Stomach (tissue), 8 donors: ENCODE measurements at regions not wholly inside any gene's neighbourhood (a gene's known extent, or its start where the extent isn't known, plus 50 kb on each side); places are given as distances from the start of the nearest gene placed in this dataset.

Experiments used
- DNase-seq, 2 donors: peaks; one replicate each; pipeline versions ENCODE4 v3.0.0 to v3.0.0-alpha.2; 2013 to 2019
- H3K27ac ChIP-seq, 5 donors: fragments of 200-600 bp in 4 of 5; sonication (generic) in 4 of 5; one replicate each; pipeline ENCODE4 v1.5.1; 2013 to 2019; ENCODE audit warnings: mild to moderate bottlenecking in 1 of 5, moderate library complexity in 1 of 5
- H3K27me3 ChIP-seq, 3 donors: fragments of 200-600 bp; sonication (generic); one replicate each; pipeline ENCODE4 v1.5.1; 2017 to 2019; ENCODE audit warnings: mixed run types in 1 of 3
- H3K36me3 ChIP-seq, 4 donors: fragments of 200-600 bp; sonication (generic); 1 replicate in 3 of 4; 2 replicates in 1 of 4; pipeline ENCODE4 v1.5.1; 2016 to 2019
- H3K4me1 ChIP-seq, 4 donors: fragments of 200-600 bp; sonication (generic); one replicate each; pipeline ENCODE4 v1.5.1; 2016 to 2019
- H3K4me3 ChIP-seq, 4 donors: fragments of 200-600 bp; sonication (generic) in 3 of 4; one replicate each; pipeline ENCODE4 v1.5.1; 2016 to 2019; ENCODE audit warnings: mild to moderate bottlenecking in 1 of 4
- H3K9me3 ChIP-seq, 4 donors: fragments of 200-600 bp; sonication (generic); one replicate each; pipeline ENCODE4 v1.5.1; 2016 to 2019
- CTCF ChIP-seq, 7 experiments: fragments of 450-650 bp in 4 of 7; fragments of 200-600 bp in 3 of 7; sonication (generic) in 3 of 7; IDR thresholded peaks; one replicate each; pipeline ENCODE4 v1.5.1; 2016 to 2019; ENCODE audit warnings: antibody characterized with exemption in 7 of 7, control low read depth in 2 of 7, mild to moderate bottlenecking in 1 of 7
- EP300 ChIP-seq: sonication (generic); formaldehyde crosslinking; IDR thresholded peaks from one replicate; pipeline ENCODE4 v1.6.1; 2017; ENCODE audit warnings: antibody characterized with exemption
- POLR2A ChIP-seq, 4 donors: fragments of 450-650 bp; IDR thresholded peaks; one replicate each; pipeline ENCODE4 v1.6.1; 2016; ENCODE audit warnings: antibody characterized with exemption in 4 of 4, control low read depth in 2 of 4, mild to moderate bottlenecking in 1 of 4, moderate library complexity in 1 of 4
- POLR2AphosphoS5 ChIP-seq, 3 donors: sonication (generic); formaldehyde crosslinking; IDR thresholded peaks; one replicate each; pipeline ENCODE4 v1.6.1; 2016; ENCODE audit warnings: antibody characterized with exemption in 3 of 3
- WGBS, 5 donors: extraction: QIAGEN DNeasy Blood & Tissue Kit in 3 of 5; methylation state at CpG; one replicate each; pipeline versions ENCODE4 v1.1.5 to v1.1.7; 2013 to 2018; 5-methylcytosine and 5-hydroxymethylcytosine counted together
- intact Hi-C: fragments of 100-400 bp; cut with DNase I; formaldehyde crosslinking; loops from one replicate; pipeline ENCODE4 v1.15.1; 2023; ENCODE audit warnings: low total_unique reads
- donor health status: healthy with polysubstance abuse.
- donor health status: Bipolar disorder and iron deficiency.
- donor health status: healthy.

- Histone ChIP-seq H3K9me3 (no peaks in the 10 kb centered on the region), H3K27me3 (no peaks in the 10 kb centered on the region), H3K36me3 (no peaks in the 10 kb centered on the region), H3K4me3 (no peak overlapping the region), H3K4me1 (peaks cover 0 to 20% (median 3%) of the 10 kb centered on the region in 4 donors), H3K27ac (no peak overlapping the region)
- TF ChIP-seq POLR2AphosphoS5 (IDR thresholded peaks at IDR 0.05), result no peak
- TF ChIP-seq POLR2A (IDR thresholded peaks at IDR 0.05), result no peak
- no peak for TF ChIP-seq EP300
- TF ChIP-seq CTCF (IDR thresholded peaks at IDR 0.05), result no peak
- intact Hi-C loops, result no loop called here
- peak in 1 of 2 donors; percentile 14 for DNase-seq
Measured at GRCh38 chr11:94705419-94705818, 62.7 kb upstream of the AMOTL1 start.

- no peaks in the 10 kb centered on the region for H3K36me3 ChIP-seq
- H3K4me1 ChIP-seq, result peaks cover 0 to 20% (median 3%) of the 10 kb centered on the region in 4 donors
- WGBS, 5 donors, result 75 to 87% (median 78%) methylated on average over 6 of the region's 6 CpGs
- DNase-seq, result peak in 1 of 2 donors; percentile 15
- TF ChIP-seq CTCF (IDR thresholded peaks at IDR 0.05) (no peak), POLR2A (IDR thresholded peaks at IDR 0.05) (no peak), EP300 (no peak), POLR2AphosphoS5 (IDR thresholded peaks at IDR 0.05) (no peak)
- intact Hi-C loops, result no loop called here
- no peak overlapping the region for H3K4me3 ChIP-seq
- H3K27me3 ChIP-seq, result no peaks in the 10 kb centered on the region
- no peak overlapping the region for H3K27ac ChIP-seq
- no peaks in the 10 kb centered on the region for H3K9me3 ChIP-seq
Measured at GRCh38 chr11:94705891-94706615, 62.1 kb upstream of the AMOTL1 start.

DNA sequence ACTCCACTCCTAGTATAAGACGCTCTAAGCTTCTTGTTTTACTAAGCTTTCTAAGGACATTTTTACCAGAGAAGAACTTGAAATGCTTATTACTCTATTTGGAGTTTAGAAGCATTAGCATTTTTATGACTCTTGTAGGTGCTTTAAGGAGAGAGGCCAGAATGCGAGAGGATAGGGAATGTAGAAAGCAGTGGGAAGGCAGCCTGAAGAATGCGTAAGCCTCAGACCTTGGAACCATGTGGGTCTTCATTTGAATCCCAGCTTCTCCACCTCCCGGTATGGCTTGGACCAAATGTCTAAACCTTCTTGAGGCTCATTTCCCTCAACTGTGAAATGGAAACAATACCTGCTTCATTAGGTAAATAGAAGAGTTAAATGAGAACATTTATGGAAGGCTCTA is 60.0 kb upstream of the AMOTL1 start:
- Histone ChIP-seq H3K9me3 (no peaks in the 10 kb centered on the region), H3K4me1 (peaks cover 0 to 20% (median 3%) of the 10 kb centered on the region in 4 donors), H3K4me3 (no peak overlapping the region), H3K27me3 (no peaks in the 10 kb centered on the region), H3K36me3 (no peaks in the 10 kb centered on the region), H3K27ac (no peak overlapping the region)
- 82 to 91% (median 90%) methylated on average over 4 of the region's 4 CpGs for WGBS, 5 donors
- intact Hi-C loops, result no loop called here
- no peak for DNase-seq
- TF ChIP-seq EP300 (no peak), POLR2AphosphoS5 (IDR thresholded peaks at IDR 0.05) (no peak), CTCF (IDR thresholded peaks at IDR 0.05) (no peak), POLR2A (IDR thresholded peaks at IDR 0.05) (no peak)

- 18 to 33% (median 24%) methylated on average over 4 of the region's 4 CpGs for WGBS, 5 donors
- DNase-seq, result no peak
Measured at GRCh38 chr11:94708642-94709041, 59.5 kb upstream of the AMOTL1 start.

GRCh38 chr11:94715225-94715624 is 52.9 kb upstream of the AMOTL1 start:
- intact Hi-C loops, result no loop called here
- TF ChIP-seq EP300, result no peak
- no peak for TF ChIP-seq POLR2AphosphoS5 (IDR thresholded peaks at IDR 0.05)
- TF ChIP-seq POLR2A (IDR thresholded peaks at IDR 0.05), result no peak
- no peak for TF ChIP-seq CTCF (IDR thresholded peaks at IDR 0.05)
- DNase-seq, result no peak
- no peaks in the 10 kb centered on the region for H3K9me3 ChIP-seq
- no peak overlapping the region for H3K27ac ChIP-seq
- H3K27me3 ChIP-seq, result no peaks in the 10 kb centered on the region
- no peak overlapping the region for H3K4me3 ChIP-seq
- H3K36me3 ChIP-seq, result no peaks in the 10 kb centered on the region
- no peaks in the 10 kb centered on the region for H3K4me1 ChIP-seq

More at GRCh38 chr11:94708642-94709041, 59.5 kb upstream of the AMOTL1 start:
- no peaks in the 10 kb centered on the region for H3K36me3 ChIP-seq
- peaks cover 0 to 20% (median 3%) of the 10 kb centered on the region in 4 donors for H3K4me1 ChIP-seq
- H3K9me3 ChIP-seq, result no peaks in the 10 kb centered on the region
- no peaks in the 10 kb centered on the region for H3K27me3 ChIP-seq
- intact Hi-C loops, result no loop called here
- no peak overlapping the region for H3K27ac ChIP-seq
- TF ChIP-seq POLR2AphosphoS5 (IDR thresholded peaks at IDR 0.05) (peak in 1 of 3 donors; percentile 70), EP300 (no peak)
- no peak overlapping the region for H3K4me3 ChIP-seq
